SK-N-SH (cell line): ENCODE measurements at regions not wholly inside any gene's neighbourhood (a gene's known extent, or its start where the extent isn't known, plus 50 kb on each side); places are given as distances from the start of the nearest gene placed in this dataset.

Source experiments
- CTCF ChIA-PET: fragments of 300-600, 350-600 bp; formaldehyde crosslinking; extraction: SDS; loops from one replicate; lab custom pipeline; 2021; lab: Yijun Ruan, JAX
- POLR2A ChIA-PET: fragments of 350-600 bp; sonication (Branson Sonifier 250); formaldehyde crosslinking; extraction: SDS; loops from one replicate; lab custom pipeline; 2020; ENCODE audit warnings: antibody characterized with exemption, inconsistent platforms; lab: Yijun Ruan, JAX
- DNase-seq: peaks from one replicate; pipeline ENCODE4 v3.0.0; 2012
- H2AFZ ChIP-seq: fragments of 200-600 bp; sonication (generic); 2 replicates; pipeline ENCODE4 v1.8.1; 2016; ENCODE audit warnings: antibody characterized with exemption, mild to moderate bottlenecking, low read depth
- H3F3A ChIP-seq: fragments of 200-600 bp; sonication (generic); replicated peaks from 2 replicates; pipeline ENCODE3; 2016; ENCODE audit warnings: antibody characterized with exemption, mild to moderate bottlenecking; ENCODE audit not compliant: insufficient read depth
- H3K27ac ChIP-seq, 2 experiments: fragments of 200-500 bp in 1 of 2; fragments of 200-600 bp in 1 of 2; sonication (Bioruptor generic) in 1 of 2; sonication (generic), shearing (Covaris generic) in 1 of 2; 2 replicates each; pipeline versions ENCODE4 v1.5.1 to v1.6.1; 2014 to 2016; ENCODE audit warnings: low read depth in 2 of 2, inconsistent platforms in 1 of 2, low read length in 1 of 2, mild to moderate bottlenecking in 1 of 2, mixed read lengths in 1 of 2
- H3K27me3 ChIP-seq: fragments of 200-600 bp; sonication (generic), shearing (Covaris generic); 2 replicates; pipeline ENCODE4 v1.6.1; 2016; ENCODE audit warnings: mixed run types; ENCODE audit not compliant: insufficient read depth
- H3K36me3 ChIP-seq, 2 experiments: fragments of 200-500 bp in 1 of 2; fragments of 200-600 bp in 1 of 2; sonication (Bioruptor generic) in 1 of 2; sonication (generic) in 1 of 2; replicated peaks in 1 of 2; 2 replicates each; pipeline versions ENCODE3 to v1.5.1; 2014 to 2016; ENCODE audit warnings: low read length in 1 of 2, mild to moderate bottlenecking in 1 of 2; ENCODE audit not compliant: insufficient read depth in 2 of 2, control insufficient read depth in 1 of 2
- H3K4me1 ChIP-seq, 2 experiments: fragments of 200-500 bp in 1 of 2; fragments of 200-600 bp in 1 of 2; sonication (Bioruptor generic) in 1 of 2; sonication (generic), shearing (Covaris generic) in 1 of 2; 2 replicates each; pipeline versions ENCODE4 v1.5.1 to v1.6.1; 2014 to 2016; ENCODE audit warnings: low read depth in 1 of 2, low read length in 1 of 2, mixed run types in 1 of 2; ENCODE audit not compliant: insufficient read depth in 2 of 2, control insufficient read depth in 1 of 2
- H3K4me2 ChIP-seq: fragments of 200-600 bp; sonication (generic), shearing (Covaris generic); 2 replicates; pipeline ENCODE4 v1.6.1; 2017; ENCODE audit warnings: mixed run types
- H3K4me3 ChIP-seq, 2 experiments: fragments of 200-500 bp in 1 of 2; fragments of 200-600 bp in 1 of 2; sonication (Bioruptor generic) in 1 of 2; sonication (generic), shearing (Covaris generic) in 1 of 2; 2 replicates each; pipeline versions ENCODE4 v1.5.1 to v1.8.1; 2014 to 2016; ENCODE audit warnings: low read depth in 2 of 2, inconsistent platforms in 1 of 2, low read length in 1 of 2, mild to moderate bottlenecking in 1 of 2, mixed read lengths in 1 of 2, moderate library complexity in 1 of 2
- H3K79me2 ChIP-seq: fragments of 200-600 bp; sonication (generic); 2 replicates; pipeline ENCODE4 v1.8.1; 2017; ENCODE audit warnings: mild to moderate bottlenecking; ENCODE audit not compliant: insufficient read depth
- H3K9ac ChIP-seq: fragments of 200-600 bp; sonication (generic); 2 replicates; pipeline ENCODE4 v1.6.1; 2017; ENCODE audit warnings: mixed run types
- H3K9me2 ChIP-seq: fragments of 200-600 bp; sonication (generic); 2 replicates; pipeline ENCODE4 v1.6.1; 2017; ENCODE audit warnings: mixed run types
- H3K9me3 ChIP-seq: fragments of 200-600 bp; sonication (generic); 2 replicates; pipeline ENCODE4 v1.6.1; 2017; ENCODE audit warnings: mixed run types, mild to moderate bottlenecking, moderate library complexity
- H4K20me1 ChIP-seq: fragments of 200-600 bp; sonication (generic); 2 replicates; pipeline ENCODE4 v1.6.1; 2017; ENCODE audit warnings: mild to moderate bottlenecking, mixed run types; ENCODE audit not compliant: insufficient read depth
- EZH2phosphoT487 ChIP-seq: fragments of 200-600 bp; sonication (generic); IDR thresholded peaks from 2 replicates; pipeline ENCODE4 v1.6.1; 2017; ENCODE audit warnings: low read depth, mixed run types, mild to moderate bottlenecking, antibody characterized with exemption, moderate library complexity, borderline replicate concordance
- FOXJ3 ChIP-seq: sonication (generic); formaldehyde crosslinking; IDR thresholded peaks from 2 replicates; pipeline ENCODE4 v1.5.1; 2020; ENCODE audit warnings: mild to moderate bottlenecking, missing genetic modification reagents
- GABPA ChIP-seq: IDR thresholded peaks from 2 replicates; pipeline ENCODE4 v1.4.0; 2012; ENCODE audit warnings: low read depth, mild to moderate bottlenecking
- GATA2 ChIP-seq: sonication (generic); formaldehyde crosslinking; IDR thresholded peaks from 2 replicates; pipeline ENCODE4 v1.5.0; 2020; ENCODE audit warnings: mild to moderate bottlenecking, missing genetic modification reagents
- IRF3 ChIP-seq: fragments of 150-350 bp; IDR thresholded peaks from 2 replicates; pipeline ENCODE4 v1.6.1; 2016; ENCODE audit warnings: mild to moderate bottlenecking, low read depth, low read length
- JUND ChIP-seq: IDR thresholded peaks from 2 replicates; pipeline ENCODE4 v1.4.0; 2012
- MAX ChIP-seq: IDR thresholded peaks from 2 replicates; pipeline ENCODE4 v1.4.0; 2012; ENCODE audit warnings: low read depth
- MEF2A ChIP-seq: IDR thresholded peaks from 2 replicates; pipeline ENCODE4 v1.4.0; 2012; ENCODE audit warnings: low read depth, borderline replicate concordance
- MXI1 ChIP-seq: IDR thresholded peaks from 2 replicates; pipeline ENCODE4 v1.6.1; 2012; ENCODE audit warnings: mild to moderate bottlenecking, low read depth, low read length, improper control_type of control experiment
- NRF1 ChIP-seq: IDR thresholded peaks from 2 replicates; pipeline ENCODE4 v1.6.1; 2012; ENCODE audit warnings: low read depth, mild to moderate bottlenecking, low read length
- POLR2AphosphoS5 ChIP-seq: IDR thresholded peaks from 2 replicates; pipeline ENCODE4 v1.6.1; 2012; ENCODE audit warnings: low read depth, low read length
- RAD21 ChIP-seq: IDR thresholded peaks from 2 replicates; pipeline ENCODE4 v1.6.1; 2012; ENCODE audit warnings: mild to moderate bottlenecking, low read length
- RCOR1 ChIP-seq: fragments of 150-350 bp; IDR thresholded peaks from 2 replicates; pipeline ENCODE4 v1.6.1; 2017; ENCODE audit warnings: antibody characterized with exemption, low read length
- RFX5 ChIP-seq: IDR thresholded peaks from 2 replicates; pipeline ENCODE4 v1.6.1; 2012; ENCODE audit warnings: mild to moderate bottlenecking, improper control_type of control experiment, low read length
- RXRA ChIP-seq: IDR thresholded peaks from 2 replicates; pipeline ENCODE4 v1.4.0; 2012; ENCODE audit warnings: low read depth, mild to moderate bottlenecking, borderline replicate concordance
- SIN3A ChIP-seq: IDR thresholded peaks from 2 replicates; pipeline ENCODE4 v1.6.1; 2012; ENCODE audit warnings: low read depth, mild to moderate bottlenecking, low read length, moderate library complexity, borderline replicate concordance
- SMC3 ChIP-seq: IDR thresholded peaks from 2 replicates; pipeline ENCODE4 v1.6.1; 2012; ENCODE audit warnings: low read depth, low read length, improper control_type of control experiment
- TCF12 ChIP-seq: IDR thresholded peaks from 2 replicates; pipeline ENCODE4 v1.4.0; 2012
- TEAD4 ChIP-seq: IDR thresholded peaks from 2 replicates; pipeline ENCODE4 v1.4.0; 2012; ENCODE audit warnings: mild to moderate bottlenecking, borderline replicate concordance; ENCODE audit not compliant: insufficient read depth
- USF2 ChIP-seq: fragments of 150-350 bp; IDR thresholded peaks from 2 replicates; pipeline ENCODE4 v1.6.1; 2017; ENCODE audit warnings: antibody characterized with exemption, low read length, low read depth, borderline replicate concordance
- YY1 ChIP-seq: IDR thresholded peaks from 2 replicates; pipeline ENCODE4 v1.4.0; 2012; ENCODE audit warnings: low read depth, mild to moderate bottlenecking
- ZBTB33 ChIP-seq: IDR thresholded peaks from 2 replicates; pipeline ENCODE4 v1.4.0; 2012; ENCODE audit warnings: low read depth, borderline replicate concordance
- WGBS: methylation state at CpG from one replicate; pipeline ENCODE4 v1.1.6; 2017; ENCODE audit warnings: low lambda C conversion rate; 5-methylcytosine and 5-hydroxymethylcytosine counted together

- WGBS = 76% methylated on average over 8 of the region's 8 CpGs
- H2AFZ ChIP-seq = peak overlapping the region; percentile 29; the same call in 1 of the 2 replicates
- CTCF ChIA-PET = interaction anchor here (1.2 to 1.8 kb wide), 2 partner anchors 28 to 36 kb away, joined by 3 to 5 read pairs; no protein-coding TSS in a partner anchor
- H3K9me2 ChIP-seq = no peaks in the 10 kb centered on the region
- H3K9me3 ChIP-seq = 0 out of 2 replicates have a peak, but pooled peaks cover 2% of the 10 kb centered on the region
- peak overlapping the region in 1 of 2 experiments; percentile 78; a peak in 2 of 4 replicates for H3K27ac ChIP-seq
- no peak overlapping the region for H3K4me3 ChIP-seq
- POLR2A ChIA-PET = interaction anchor here (0.6 kb wide), 1 partner anchor 70 kb away, joined by 3 read pairs; no protein-coding TSS in a partner anchor
- H3K4me2 ChIP-seq = peak overlapping the region; percentile 26; the same call in 1 of the 2 replicates
- no peaks in the 10 kb centered on the region for H3K27me3 ChIP-seq
- no peaks in the 10 kb centered on the region for H3K79me2 ChIP-seq
- H4K20me1 ChIP-seq = no peaks in the 10 kb centered on the region
- peaks cover 6% of the 10 kb centered on the region for H3F3A ChIP-seq
- no peak for DNase-seq
- TF ChIP-seq SMC3 (no peak), RXRA (no peak), FOXJ3 (no peak), RFX5 (no peak), SIN3A (no peak), YY1 (no peak), TCF12 (no peak), TEAD4 (no peak), MEF2A (no peak), ZBTB33 (no peak), NRF1 (no peak), IRF3 (no peak), POLR2AphosphoS5 (no peak), GABPA (no peak)
- TF ChIP-seq, all 33 proteins: peak for 0
- Histone ChIP-seq H3K4me1 (peaks cover 16 to 25% of the 10 kb centered on the region in 2 experiments), H3K36me3 (no peaks in the 10 kb centered on the region), H3K9ac (no peak overlapping the region; the same call in 1 of the 2 replicates)
Observed at GRCh38 chr20:58131151-58131550, 97.3 kb downstream of the ANKRD60 start.

- Histone ChIP-seq H2AFZ (no peak overlapping the region), H3K4me3 (no peak overlapping the region), H4K20me1 (no peaks in the 10 kb centered on the region), H3K9me2 (no peaks in the 10 kb centered on the region), H3K79me2 (no peaks in the 10 kb centered on the region), H3K9ac (no peak overlapping the region), H3K4me2 (no peak overlapping the region), H3K27ac (no peak overlapping the region; a peak in 1 of 4 replicates), H3K36me3 (no peaks in the 10 kb centered on the region), H3K4me1 (peaks cover 16 to 25% of the 10 kb centered on the region in 2 experiments), H3K27me3 (no peaks in the 10 kb centered on the region), H3K9me3 (0 out of 2 replicates have a peak, but pooled peaks cover 4% of the 10 kb centered on the region), H3F3A (peaks cover 6% of the 10 kb centered on the region)
- no peak for DNase-seq
- CTCF ChIA-PET = interaction anchor here (0.7 to 1.8 kb wide), 3 partner anchors 12 to 35 kb away, joined by 3 to 5 read pairs (median 4); no protein-coding TSS in a partner anchor
- POLR2A ChIA-PET = no interaction called here
- TF ChIP-seq JUND = no peak
- TF ChIP-seq RAD21 = no peak
- no peak for TF ChIP-seq ZBTB33
- no peak for TF ChIP-seq MAX
- TF ChIP-seq MXI1 = no peak
- no peak for TF ChIP-seq RCOR1
- no peak for TF ChIP-seq EZH2phosphoT487
- no peak for TF ChIP-seq GATA2 (CRISPR knock-in tag)
- no peak for TF ChIP-seq USF2
- WGBS = 92% methylated on average over 14 of the region's 14 CpGs
Observed at GRCh38 chr20:58130581-58130980, 97.9 kb downstream of the ANKRD60 start.
